HCT116 (cell line): ENCODE measurements at regions not wholly inside any gene's neighbourhood (a gene's known extent, or its start where the extent isn't known, plus 50 kb on each side); places are given as distances from the start of the nearest gene placed in this dataset.

Experiments
- ATAC-seq: fragments of 200-7000 bp; cut with Tn5 transposase; 2 replicates; pipeline ENCODE4 v1.9.1; 2020; ENCODE audit warnings: mild to moderate bottlenecking, moderate library complexity
- BruUV-seq: library from RNA; stranded (reverse); fragments of 400-500 nt; replicated peaks from 2 replicates; lab custom pipeline; 2021; lab: Mats Ljungman, UMichigan
- CTCF ChIA-PET: fragments of 300-600 bp; sonication (Branson Sonifier 250); formaldehyde crosslinking; loops from one replicate; lab custom pipeline; 2021; ENCODE audit warnings: antibody characterized with exemption; lab: Charles Lee
- POLR2A ChIA-PET: fragments of 300-600, 350-600 bp; sonication (Branson Sonifier 250); formaldehyde crosslinking; loops from one replicate; lab custom pipeline; 2021; ENCODE audit warnings: antibody characterized with exemption; lab: Charles Lee
- RAD21 ChIA-PET, 2 experiments: fragments of 300-600 bp; sonication (Branson Sonifier 250); formaldehyde crosslinking; loops; one replicate each; lab custom pipeline; 2023; ENCODE audit warnings: low total read pairs in 2 of 2; ENCODE audit not compliant: uncharacterized antibody in 2 of 2, unreplicated experiment in 2 of 2, low non-redundant PET in 1 of 2; lab: Charles Lee
- DNase-seq: peaks from one replicate; pipeline ENCODE4 v3.0.0-alpha.2; 2010; ENCODE audit warnings: low read depth, low spot score
- H2AFZ ChIP-seq: fragments of 200-600 bp; shearing (Covaris generic), sonication (generic); 2 replicates; pipeline ENCODE4 v1.6.1; 2017; ENCODE audit warnings: low read depth, mixed run types, mixed read lengths, antibody characterized with exemption, low read length; ENCODE audit not compliant: poor library complexity, severe bottlenecking
- H3K27ac ChIP-seq: 2 replicates; pipeline ENCODE4 v1.5.1; 2012; ENCODE audit warnings: low read depth, low read length
- H3K27me3 ChIP-seq: fragments of 200-600 bp; sonication (generic); 2 replicates; pipeline ENCODE4 v1.6.1; 2016; ENCODE audit warnings: mixed run types, low read length, mixed read lengths; ENCODE audit not compliant: insufficient read depth
- H3K36me3 ChIP-seq, 2 experiments: fragments of 200-500 bp in 1 of 2; fragments of 200-600 bp in 1 of 2; sonication (Bioruptor generic) in 1 of 2; sonication (generic) in 1 of 2; 2 replicates each; pipeline versions ENCODE4 v1.5.1 to v1.6.1; 2014 to 2016; ENCODE audit warnings: low read length in 2 of 2, inconsistent platforms in 1 of 2, mixed read lengths in 1 of 2, mixed run types in 1 of 2; ENCODE audit not compliant: insufficient read depth in 2 of 2, control insufficient read depth in 1 of 2
- H3K4me1 ChIP-seq, 2 experiments: fragments of 200-600 bp in 1 of 2; sonication (generic) in 1 of 2; 2 replicates each; pipeline versions ENCODE4 v1.5.1 to v1.6.1; 2012 to 2017; ENCODE audit warnings: low read length in 2 of 2, inconsistent platforms in 1 of 2, mild to moderate bottlenecking in 1 of 2, mixed read lengths in 1 of 2, mixed run types in 1 of 2, moderate library complexity in 1 of 2; ENCODE audit not compliant: insufficient read depth in 2 of 2, control insufficient read depth in 1 of 2
- H3K4me2 ChIP-seq: fragments of 200-600 bp; sonication (generic); 2 replicates; pipeline ENCODE4 v1.6.1; 2017; ENCODE audit warnings: mixed run types, low read length, mixed read lengths
- H3K4me3 ChIP-seq, 2 experiments: fragments of 200-600 bp in 1 of 2; sonication (generic) in 1 of 2; replicated peaks in 1 of 2; 2 replicates each; pipeline ENCODE4 v1.5.1; 2011 to 2016; ENCODE audit warnings: low read length in 2 of 2, control low read depth in 1 of 2, low read depth in 1 of 2, mild to moderate bottlenecking in 1 of 2, mixed read lengths in 1 of 2, mixed run types in 1 of 2
- H3K79me2 ChIP-seq: fragments of 200-600 bp; sonication (generic); 2 replicates; pipeline ENCODE4 v1.6.1; 2017; ENCODE audit warnings: mild to moderate bottlenecking, mixed run types, low read length, moderate library complexity, mixed read lengths; ENCODE audit not compliant: insufficient read depth
- H3K9ac ChIP-seq: fragments of 200-600 bp; sonication (generic); 2 replicates; pipeline ENCODE4 v1.6.1; 2016; ENCODE audit warnings: low read length, mixed read lengths
- H3K9me2 ChIP-seq: fragments of 200-600 bp; sonication (generic), shearing (Covaris generic); 2 replicates; pipeline ENCODE4 v1.6.1; 2017; ENCODE audit warnings: mixed run types, mild to moderate bottlenecking, moderate library complexity; ENCODE audit not compliant: insufficient read depth
- H3K9me3 ChIP-seq, 2 experiments: fragments of 200-500 bp in 1 of 2; fragments of 200-600 bp in 1 of 2; sonication (Bioruptor generic) in 1 of 2; sonication (generic) in 1 of 2; 2 replicates each; pipeline ENCODE4 v1.6.1; 2014 to 2017; ENCODE audit warnings: low read length in 2 of 2, mixed read lengths in 2 of 2, inconsistent platforms in 1 of 2, low read depth in 1 of 2, mild to moderate bottlenecking in 1 of 2, mixed run types in 1 of 2, moderate library complexity in 1 of 2; ENCODE audit not compliant: control insufficient read depth in 1 of 2, insufficient read depth in 1 of 2
- H4K20me1 ChIP-seq: fragments of 200-600 bp; sonication (generic), shearing (Covaris generic); 2 replicates; pipeline ENCODE4 v1.6.1; 2017; ENCODE audit warnings: mixed run types, mild to moderate bottlenecking, moderate library complexity; ENCODE audit not compliant: insufficient read depth
- EZH2phosphoT487 ChIP-seq: fragments of 200-600 bp; IDR thresholded peaks from 2 replicates; pipeline ENCODE4 v1.6.1; 2018; ENCODE audit warnings: antibody characterized with exemption, borderline replicate concordance
- MAX ChIP-seq: IDR thresholded peaks from 2 replicates; pipeline ENCODE4 v1.6.1; 2012
- POLR2AphosphoS5 ChIP-seq: IDR thresholded peaks from 2 replicates; pipeline ENCODE4 v1.6.1; 2011; ENCODE audit warnings: mild to moderate bottlenecking, low read depth, low read length, moderate library complexity
- RAD21 ChIP-seq: IDR thresholded peaks from 2 replicates; pipeline ENCODE4 v1.6.1; 2012; ENCODE audit warnings: low read depth, mild to moderate bottlenecking
- REST ChIP-seq: IDR thresholded peaks from 2 replicates; pipeline ENCODE4 v1.6.1; 2012; ENCODE audit warnings: low read depth
- intact Hi-C: fragments of 100-400 bp; cut with micrococcal nuclease; formaldehyde crosslinking; loops from 2 replicates; pipeline ENCODE4 v1.10.0; 2022

GRCh38 chr4:27148211-27148895 is 287.7 kb downstream of the STIM2 start:
- ChIA-PET CTCF (no interaction called here), RAD21 (no interaction called here), POLR2A (no interaction called here)
- Histone ChIP-seq H3K4me1 (no peaks in the 10 kb centered on the region), H3K4me2 (no peak overlapping the region), H4K20me1 (no peaks in the 10 kb centered on the region), H3K4me3 (no peak overlapping the region), H3K27me3 (no peaks in the 10 kb centered on the region), H3K36me3 (no peaks in the 10 kb centered on the region), H3K9me3 (no peaks in the 10 kb centered on the region), H3K9me2 (no peaks in the 10 kb centered on the region; the same call in 1 of the 2 replicates), H3K9ac (no peak overlapping the region), H2AFZ (no peak overlapping the region), H3K79me2 (no peaks in the 10 kb centered on the region), H3K27ac (no peak overlapping the region)
- intact Hi-C loops, result no loop called here
- DNase-seq (no peak), ATAC-seq (no peak)
- no peak for TF ChIP-seq MAX
- no peak for TF ChIP-seq EZH2phosphoT487
- TF ChIP-seq RAD21, result no peak
- TF ChIP-seq REST, result no peak
- TF ChIP-seq POLR2AphosphoS5, result no peak
- no TSS peak for BruUV-seq
